WTC11 (cell line): ENCODE measurements at regions not wholly inside any gene's neighbourhood (a gene's known extent, or its start where the extent isn't known, plus 50 kb on each side); places are given as distances from the start of the nearest gene placed in this dataset.

Experiments
- ATF1 ChIP-seq: sonication (generic); formaldehyde crosslinking; IDR thresholded peaks from 2 replicates; pipeline ENCODE4 v1.8.1; 2023; ENCODE audit warnings: mild to moderate bottlenecking, moderate library complexity, missing genetic modification reagents
- ESRRA ChIP-seq: sonication (generic); formaldehyde crosslinking; IDR thresholded peaks from 2 replicates; pipeline ENCODE4 v1.8.1; 2022; ENCODE audit warnings: mild to moderate bottlenecking, missing genetic modification reagents, borderline replicate concordance
- KAT7 ChIP-seq: sonication (generic); formaldehyde crosslinking; IDR thresholded peaks from 2 replicates; pipeline ENCODE4 v1.8.1; 2023; ENCODE audit warnings: missing genetic modification reagents, mild to moderate bottlenecking, borderline replicate concordance
- NFYB ChIP-seq: sonication (generic); formaldehyde crosslinking; conservative IDR thresholded peaks from 2 replicates; pipeline ENCODE4 v1.8.0; 2022; ENCODE audit warnings: low read depth, missing genetic modification reagents
- TF ChIP-seq, protein P1 (sequence below): sonication (generic); formaldehyde crosslinking; IDR thresholded peaks from 2 replicates; pipeline ENCODE4 v1.8.1; 2022; ENCODE audit warnings: low read depth, mild to moderate bottlenecking, moderate library complexity, missing genetic modification reagents, borderline replicate concordance
- TF ChIP-seq, protein P2 (sequence below): fragments of 200-600 bp; IDR thresholded peaks from 2 replicates; pipeline ENCODE4 v1.8.0; 2022; ENCODE audit warnings: antibody characterized with exemption
- TF ChIP-seq, protein P3 (sequence below): sonication (generic); formaldehyde crosslinking; IDR thresholded peaks from 2 replicates; pipeline ENCODE4 v1.8.1; 2023; ENCODE audit warnings: mild to moderate bottlenecking, missing genetic modification reagents, moderate library complexity
- TF ChIP-seq, protein P4 (sequence below): sonication (generic); formaldehyde crosslinking; IDR thresholded peaks from 2 replicates; pipeline ENCODE4 v1.8.1; 2022; ENCODE audit warnings: mild to moderate bottlenecking, moderate library complexity, missing genetic modification reagents
- TF ChIP-seq, protein P5 (sequence below): sonication (generic); formaldehyde crosslinking; IDR thresholded peaks from 2 replicates; pipeline ENCODE4 v1.8.1; 2023; ENCODE audit warnings: mild to moderate bottlenecking, missing genetic modification reagents
- TF ChIP-seq, protein P6 (sequence below): sonication (generic); formaldehyde crosslinking; IDR thresholded peaks from 2 replicates; pipeline ENCODE4 v1.8.1; 2022; ENCODE audit warnings: low read depth, missing genetic modification reagents, borderline replicate concordance
- TF ChIP-seq, protein P7 (sequence below): sonication (generic); formaldehyde crosslinking; IDR thresholded peaks from 2 replicates; pipeline ENCODE4 v1.8.1; 2023; ENCODE audit warnings: mild to moderate bottlenecking, moderate library complexity, missing genetic modification reagents

DNA sequence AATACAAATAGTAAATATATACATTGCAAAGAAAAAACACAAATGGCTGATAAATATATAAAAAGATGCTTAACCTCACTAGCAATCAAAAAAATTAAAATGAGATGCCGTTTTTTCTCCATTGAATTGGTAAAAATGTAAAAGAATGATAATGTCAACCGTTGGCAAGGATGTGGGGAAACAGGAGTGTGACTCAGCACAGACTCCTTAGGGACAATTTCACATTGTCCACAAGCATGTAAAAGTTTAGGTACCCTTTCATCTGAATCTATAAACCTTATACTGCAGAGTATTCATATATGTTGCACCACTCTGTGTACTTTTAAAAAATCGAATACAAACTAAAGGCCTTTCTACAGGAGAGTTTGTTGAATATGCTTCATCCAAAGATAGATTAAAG is 143.1 kb upstream of the RREB1 start:
- no peak for TF ChIP-seq ATF1 (CRISPR knock-in tag)
- TF ChIP-seq, protein P1, sequence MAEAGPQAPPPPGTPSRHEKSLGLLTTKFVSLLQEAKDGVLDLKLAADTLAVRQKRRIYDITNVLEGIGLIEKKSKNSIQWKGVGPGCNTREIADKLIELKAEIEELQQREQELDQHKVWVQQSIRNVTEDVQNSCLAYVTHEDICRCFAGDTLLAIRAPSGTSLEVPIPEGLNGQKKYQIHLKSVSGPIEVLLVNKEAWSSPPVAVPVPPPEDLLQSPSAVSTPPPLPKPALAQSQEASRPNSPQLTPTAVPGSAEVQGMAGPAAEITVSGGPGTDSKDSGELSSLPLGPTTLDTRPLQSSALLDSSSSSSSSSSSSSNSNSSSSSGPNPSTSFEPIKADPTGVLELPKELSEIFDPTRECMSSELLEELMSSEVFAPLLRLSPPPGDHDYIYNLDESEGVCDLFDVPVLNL (CRISPR knock-in tag) = no peak
- TF ChIP-seq, protein P2, sequence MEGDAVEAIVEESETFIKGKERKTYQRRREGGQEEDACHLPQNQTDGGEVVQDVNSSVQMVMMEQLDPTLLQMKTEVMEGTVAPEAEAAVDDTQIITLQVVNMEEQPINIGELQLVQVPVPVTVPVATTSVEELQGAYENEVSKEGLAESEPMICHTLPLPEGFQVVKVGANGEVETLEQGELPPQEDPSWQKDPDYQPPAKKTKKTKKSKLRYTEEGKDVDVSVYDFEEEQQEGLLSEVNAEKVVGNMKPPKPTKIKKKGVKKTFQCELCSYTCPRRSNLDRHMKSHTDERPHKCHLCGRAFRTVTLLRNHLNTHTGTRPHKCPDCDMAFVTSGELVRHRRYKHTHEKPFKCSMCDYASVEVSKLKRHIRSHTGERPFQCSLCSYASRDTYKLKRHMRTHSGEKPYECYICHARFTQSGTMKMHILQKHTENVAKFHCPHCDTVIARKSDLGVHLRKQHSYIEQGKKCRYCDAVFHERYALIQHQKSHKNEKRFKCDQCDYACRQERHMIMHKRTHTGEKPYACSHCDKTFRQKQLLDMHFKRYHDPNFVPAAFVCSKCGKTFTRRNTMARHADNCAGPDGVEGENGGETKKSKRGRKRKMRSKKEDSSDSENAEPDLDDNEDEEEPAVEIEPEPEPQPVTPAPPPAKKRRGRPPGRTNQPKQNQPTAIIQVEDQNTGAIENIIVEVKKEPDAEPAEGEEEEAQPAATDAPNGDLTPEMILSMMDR = no peak
- TF ChIP-seq, protein P3, sequence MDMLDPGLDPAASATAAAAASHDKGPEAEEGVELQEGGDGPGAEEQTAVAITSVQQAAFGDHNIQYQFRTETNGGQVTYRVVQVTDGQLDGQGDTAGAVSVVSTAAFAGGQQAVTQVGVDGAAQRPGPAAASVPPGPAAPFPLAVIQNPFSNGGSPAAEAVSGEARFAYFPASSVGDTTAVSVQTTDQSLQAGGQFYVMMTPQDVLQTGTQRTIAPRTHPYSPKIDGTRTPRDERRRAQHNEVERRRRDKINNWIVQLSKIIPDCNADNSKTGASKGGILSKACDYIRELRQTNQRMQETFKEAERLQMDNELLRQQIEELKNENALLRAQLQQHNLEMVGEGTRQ (CRISPR knock-in tag) = no peak
- TF ChIP-seq ESRRA (CRISPR knock-in tag) = no peak
- TF ChIP-seq, protein P4, sequence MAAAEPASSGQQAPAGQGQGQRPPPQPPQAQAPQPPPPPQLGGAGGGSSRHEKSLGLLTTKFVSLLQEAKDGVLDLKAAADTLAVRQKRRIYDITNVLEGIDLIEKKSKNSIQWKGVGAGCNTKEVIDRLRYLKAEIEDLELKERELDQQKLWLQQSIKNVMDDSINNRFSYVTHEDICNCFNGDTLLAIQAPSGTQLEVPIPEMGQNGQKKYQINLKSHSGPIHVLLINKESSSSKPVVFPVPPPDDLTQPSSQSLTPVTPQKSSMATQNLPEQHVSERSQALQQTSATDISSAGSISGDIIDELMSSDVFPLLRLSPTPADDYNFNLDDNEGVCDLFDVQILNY (CRISPR knock-in tag) = no peak
- TF ChIP-seq NFYB (CRISPR knock-in tag) = no peak
- TF ChIP-seq, protein P5, sequence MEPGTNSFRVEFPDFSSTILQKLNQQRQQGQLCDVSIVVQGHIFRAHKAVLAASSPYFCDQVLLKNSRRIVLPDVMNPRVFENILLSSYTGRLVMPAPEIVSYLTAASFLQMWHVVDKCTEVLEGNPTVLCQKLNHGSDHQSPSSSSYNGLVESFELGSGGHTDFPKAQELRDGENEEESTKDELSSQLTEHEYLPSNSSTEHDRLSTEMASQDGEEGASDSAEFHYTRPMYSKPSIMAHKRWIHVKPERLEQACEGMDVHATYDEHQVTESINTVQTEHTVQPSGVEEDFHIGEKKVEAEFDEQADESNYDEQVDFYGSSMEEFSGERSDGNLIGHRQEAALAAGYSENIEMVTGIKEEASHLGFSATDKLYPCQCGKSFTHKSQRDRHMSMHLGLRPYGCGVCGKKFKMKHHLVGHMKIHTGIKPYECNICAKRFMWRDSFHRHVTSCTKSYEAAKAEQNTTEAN (CRISPR knock-in tag) = no peak
- TF ChIP-seq, protein P6, sequence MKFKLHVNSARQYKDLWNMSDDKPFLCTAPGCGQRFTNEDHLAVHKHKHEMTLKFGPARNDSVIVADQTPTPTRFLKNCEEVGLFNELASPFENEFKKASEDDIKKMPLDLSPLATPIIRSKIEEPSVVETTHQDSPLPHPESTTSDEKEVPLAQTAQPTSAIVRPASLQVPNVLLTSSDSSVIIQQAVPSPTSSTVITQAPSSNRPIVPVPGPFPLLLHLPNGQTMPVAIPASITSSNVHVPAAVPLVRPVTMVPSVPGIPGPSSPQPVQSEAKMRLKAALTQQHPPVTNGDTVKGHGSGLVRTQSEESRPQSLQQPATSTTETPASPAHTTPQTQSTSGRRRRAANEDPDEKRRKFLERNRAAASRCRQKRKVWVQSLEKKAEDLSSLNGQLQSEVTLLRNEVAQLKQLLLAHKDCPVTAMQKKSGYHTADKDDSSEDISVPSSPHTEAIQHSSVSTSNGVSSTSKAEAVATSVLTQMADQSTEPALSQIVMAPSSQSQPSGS (CRISPR knock-in tag) = no peak
- TF ChIP-seq, protein P7, sequence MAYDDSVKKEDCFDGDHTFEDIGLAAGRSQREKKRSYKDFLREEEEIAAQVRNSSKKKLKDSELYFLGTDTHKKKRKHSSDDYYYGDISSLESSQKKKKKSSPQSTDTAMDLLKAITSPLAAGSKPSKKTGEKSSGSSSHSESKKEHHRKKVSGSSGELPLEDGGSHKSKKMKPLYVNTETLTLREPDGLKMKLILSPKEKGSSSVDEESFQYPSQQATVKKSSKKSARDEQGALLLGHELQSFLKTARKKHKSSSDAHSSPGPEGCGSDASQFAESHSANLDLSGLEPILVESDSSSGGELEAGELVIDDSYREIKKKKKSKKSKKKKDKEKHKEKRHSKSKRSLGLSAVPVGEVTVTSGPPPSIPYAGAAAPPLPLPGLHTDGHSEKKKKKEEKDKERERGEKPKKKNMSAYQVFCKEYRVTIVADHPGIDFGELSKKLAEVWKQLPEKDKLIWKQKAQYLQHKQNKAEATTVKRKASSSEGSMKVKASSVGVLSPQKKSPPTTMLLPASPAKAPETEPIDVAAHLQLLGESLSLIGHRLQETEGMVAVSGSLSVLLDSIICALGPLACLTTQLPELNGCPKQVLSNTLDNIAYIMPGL (CRISPR knock-in tag) = no peak
- no peak for TF ChIP-seq KAT7 (CRISPR knock-in tag)
